Prostate gland (tissue), 2 donors: ENCODE measurements at regions not wholly inside any gene's neighbourhood (a gene's known extent, or its start where the extent isn't known, plus 50 kb on each side); places are given as distances from the start of the nearest gene placed in this dataset.

Source experiments
- POLR2A ChIP-seq: fragments of 450-650 bp; IDR thresholded peaks from one replicate; pipeline ENCODE4 v1.6.1; 2016; ENCODE audit warnings: antibody characterized with exemption, mild to moderate bottlenecking
- POLR2AphosphoS5 ChIP-seq: sonication (generic); formaldehyde crosslinking; IDR thresholded peaks from one replicate; pipeline ENCODE4 v1.6.1; 2017; ENCODE audit warnings: antibody characterized with exemption
- TF ChIP-seq, protein P1 (sequence below), 4 experiments: fragments of 200-600 bp in 2 of 4; fragments of 450-650 bp in 2 of 4; sonication (generic) in 2 of 4; IDR thresholded peaks; 1 replicate in 3 of 4; 2 replicates in 1 of 4; pipeline ENCODE4 v1.5.1; 2016 to 2019; ENCODE audit warnings: antibody characterized with exemption in 4 of 4, mild to moderate bottlenecking in 2 of 4, moderate library complexity in 2 of 4

DNA sequence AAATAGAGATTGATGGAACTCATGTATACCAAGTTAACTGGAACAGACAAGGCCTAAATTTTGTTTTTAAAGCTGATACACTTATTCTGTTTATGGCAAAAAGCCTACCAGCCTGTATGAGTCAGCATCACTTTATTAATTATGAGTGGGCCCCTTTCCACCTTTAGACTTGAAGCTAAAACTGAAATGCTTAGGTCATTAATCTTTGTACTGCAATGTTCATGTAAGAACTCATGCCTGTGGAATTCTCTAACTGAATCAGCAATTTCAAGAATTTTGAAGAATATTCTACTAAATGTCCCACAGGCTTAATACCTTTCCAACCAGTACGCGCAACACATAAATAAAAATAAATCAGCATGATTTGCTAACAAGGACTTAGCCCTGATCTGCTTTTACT, 140.2 kb upstream of the PHACTR1 start:
- TF ChIP-seq POLR2A (no peak), POLR2AphosphoS5 (no peak)
- TF ChIP-seq, protein P1, sequence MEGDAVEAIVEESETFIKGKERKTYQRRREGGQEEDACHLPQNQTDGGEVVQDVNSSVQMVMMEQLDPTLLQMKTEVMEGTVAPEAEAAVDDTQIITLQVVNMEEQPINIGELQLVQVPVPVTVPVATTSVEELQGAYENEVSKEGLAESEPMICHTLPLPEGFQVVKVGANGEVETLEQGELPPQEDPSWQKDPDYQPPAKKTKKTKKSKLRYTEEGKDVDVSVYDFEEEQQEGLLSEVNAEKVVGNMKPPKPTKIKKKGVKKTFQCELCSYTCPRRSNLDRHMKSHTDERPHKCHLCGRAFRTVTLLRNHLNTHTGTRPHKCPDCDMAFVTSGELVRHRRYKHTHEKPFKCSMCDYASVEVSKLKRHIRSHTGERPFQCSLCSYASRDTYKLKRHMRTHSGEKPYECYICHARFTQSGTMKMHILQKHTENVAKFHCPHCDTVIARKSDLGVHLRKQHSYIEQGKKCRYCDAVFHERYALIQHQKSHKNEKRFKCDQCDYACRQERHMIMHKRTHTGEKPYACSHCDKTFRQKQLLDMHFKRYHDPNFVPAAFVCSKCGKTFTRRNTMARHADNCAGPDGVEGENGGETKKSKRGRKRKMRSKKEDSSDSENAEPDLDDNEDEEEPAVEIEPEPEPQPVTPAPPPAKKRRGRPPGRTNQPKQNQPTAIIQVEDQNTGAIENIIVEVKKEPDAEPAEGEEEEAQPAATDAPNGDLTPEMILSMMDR (IDR thresholded peaks at IDR 0.05), result no peak
